K562 (cell line): ENCODE measurements at regions not wholly inside any gene's neighbourhood (a gene's known extent, or its start where the extent isn't known, plus 50 kb on each side); places are given as distances from the start of the nearest gene placed in this dataset.

Experiments used
- HNRNPUL1 ChIP-seq: fragments of 200-400 bp; formaldehyde crosslinking; IDR thresholded peaks from 2 replicates; pipeline ENCODE4 v1.6.1; 2017; ENCODE audit warnings: low read length
- MAFF ChIP-seq: IDR thresholded peaks from 2 replicates; pipeline ENCODE4 v1.6.1; 2012; ENCODE audit warnings: low read length, improper control_type of control experiment
- NFYB ChIP-seq: IDR thresholded peaks from 2 replicates; pipeline ENCODE4 v1.6.1; 2011; ENCODE audit warnings: mild to moderate bottlenecking, moderate library complexity; ENCODE audit not compliant: insufficient read length; ENCODE audit errors: extremely low read depth
- ZC3H4 ChIP-seq: sonication (generic); formaldehyde crosslinking; IDR thresholded peaks from 2 replicates; pipeline ENCODE4 v1.9.0; 2021; ENCODE audit warnings: missing genetic modification reagents, borderline replicate concordance
- ZNF277 ChIP-seq: fragments of 250-450 bp; sonication (Bioruptor Pico); IDR thresholded peaks from 2 replicates; pipeline ENCODE4 v1.8.0; 2022; ENCODE audit warnings: inconsistent platforms, mild to moderate bottlenecking, moderate library complexity, borderline replicate concordance
- ZNF592 ChIP-seq: fragments of 450-650 bp; IDR thresholded peaks from 2 replicates; pipeline ENCODE4 v1.6.1; 2017; ENCODE audit warnings: antibody characterized with exemption, mild to moderate bottlenecking
- ZSCAN32 ChIP-seq: fragments of 450-650 bp; formaldehyde crosslinking; IDR thresholded peaks from 2 replicates; pipeline ENCODE4 v1.4.0; 2020; ENCODE audit warnings: mild to moderate bottlenecking, moderate library complexity
- TF ChIP-seq, protein P1 (sequence below): fragments of 250-450 bp; sonication (Bioruptor Pico); IDR thresholded peaks from 2 replicates; pipeline ENCODE4 v1.4.0; 2020; ENCODE audit warnings: mild to moderate bottlenecking, moderate library complexity
- TF ChIP-seq, protein P2 (sequence below): fragments of 450-650 bp; IDR thresholded peaks from 2 replicates; pipeline ENCODE4 v1.6.1; 2018; ENCODE audit warnings: mild to moderate bottlenecking, low read depth; ENCODE audit not compliant: partially characterized antibody

- TF ChIP-seq ZNF592 (no peak), ZC3H4 (CRISPR knock-in tag) (no peak), NFYB (no peak), MAFF (no peak), ZNF277 (CRISPR knock-in tag) (no peak), ZSCAN32 (CRISPR knock-in tag) (no peak), HNRNPUL1 (no peak)
- TF ChIP-seq, protein P1, sequence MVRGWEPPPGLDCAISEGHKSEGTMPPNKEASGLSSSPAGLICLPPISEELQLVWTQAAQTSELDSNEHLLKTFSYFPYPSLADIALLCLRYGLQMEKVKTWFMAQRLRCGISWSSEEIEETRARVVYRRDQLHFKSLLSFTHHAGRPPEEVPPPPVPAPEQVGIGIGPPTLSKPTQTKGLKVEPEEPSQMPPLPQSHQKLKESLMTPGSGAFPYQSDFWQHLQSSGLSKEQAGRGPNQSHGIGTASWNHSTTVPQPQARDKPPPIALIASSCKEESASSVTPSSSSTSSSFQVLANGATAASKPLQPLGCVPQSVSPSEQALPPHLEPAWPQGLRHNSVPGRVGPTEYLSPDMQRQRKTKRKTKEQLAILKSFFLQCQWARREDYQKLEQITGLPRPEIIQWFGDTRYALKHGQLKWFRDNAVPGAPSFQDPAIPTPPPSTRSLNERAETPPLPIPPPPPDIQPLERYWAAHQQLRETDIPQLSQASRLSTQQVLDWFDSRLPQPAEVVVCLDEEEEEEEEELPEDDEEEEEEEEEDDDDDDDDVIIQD (CRISPR knock-in tag), result no peak
- TF ChIP-seq, protein P2, sequence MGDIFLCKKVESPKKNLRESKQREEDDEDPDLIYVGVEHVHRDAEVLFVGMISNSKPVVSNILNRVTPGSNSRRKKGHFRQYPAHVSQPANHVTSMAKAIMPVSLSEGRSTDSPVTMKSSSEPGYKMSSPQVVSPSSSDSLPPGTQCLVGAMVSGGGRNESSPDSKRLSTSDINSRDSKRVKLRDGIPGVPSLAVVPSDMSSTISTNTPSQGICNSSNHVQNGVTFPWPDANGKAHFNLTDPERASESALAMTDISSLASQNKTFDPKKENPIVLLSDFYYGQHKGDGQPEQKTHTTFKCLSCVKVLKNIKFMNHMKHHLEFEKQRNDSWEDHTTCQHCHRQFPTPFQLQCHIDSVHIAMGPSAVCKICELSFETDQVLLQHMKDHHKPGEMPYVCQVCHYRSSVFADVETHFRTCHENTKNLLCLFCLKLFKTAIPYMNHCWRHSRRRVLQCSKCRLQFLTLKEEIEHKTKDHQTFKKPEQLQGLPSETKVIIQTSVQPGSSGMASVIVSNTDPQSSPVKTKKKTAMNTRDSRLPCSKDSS, result no peak
- TF ChIP-seq, all 486 proteins: peak for 0
Observed at GRCh38 chr2:41337956-41338355, 709.9 kb upstream of the PKDCC start (continued).
